ENCODE measurements at regions not wholly inside any gene's neighbourhood (a gene's known extent, or its start where the extent isn't known, plus 50 kb on each side); places are given as distances from the start of the nearest gene placed in this dataset.

DNA sequence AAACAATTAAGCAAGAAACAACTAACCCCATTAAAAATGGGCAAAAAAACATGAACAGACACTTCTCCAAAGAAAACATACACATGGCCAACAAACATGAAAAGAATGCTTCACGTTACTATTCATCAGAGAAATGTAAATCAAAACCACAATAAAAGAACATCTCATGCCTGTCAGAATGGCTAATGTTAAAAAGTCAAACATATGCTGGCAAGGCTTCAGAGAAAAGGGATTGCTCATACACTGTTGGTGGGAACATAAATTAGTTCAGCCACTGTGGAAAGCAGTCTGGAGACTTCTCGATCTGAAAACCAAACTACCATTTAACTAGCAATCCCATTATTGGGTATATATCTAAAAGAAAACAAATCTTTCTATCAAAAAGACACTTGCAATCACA, 217.5 kb downstream of the TINAG start:
- Histone ChIP-seq H3K36me3 (ENCODE audit: insufficient read depth, low read length) (no peaks in the 10 kb centered on the region), H3F3A (ENCODE audit: insufficient read depth, low read length) (no peaks in the 10 kb centered on the region), H3K27me3 (ENCODE audit: insufficient read depth, low read length) (no peaks in the 10 kb centered on the region), H4K20me1 (ENCODE audit: insufficient read depth, low read length) (no peaks in the 10 kb centered on the region), H3K79me2 (ENCODE audit: insufficient read depth, low read length) (no peaks in the 10 kb centered on the region), H2AFZ (ENCODE audit: low read length) (no peak overlapping the region), H3K4me3 (ENCODE audit: low read depth, low read length, poor library complexity, severe bottlenecking) (no peak overlapping the region), H3K9me3 (ENCODE audit: low read length) (no peaks in the 10 kb centered on the region), H3K9ac (ENCODE audit: low read length) (no peak overlapping the region), H3K4me2 (ENCODE audit: low read length) (no peak overlapping the region), H3K27ac (ENCODE audit: low read depth, low read length, poor library complexity, severe bottlenecking) (no peak overlapping the region), H3K9me2 (ENCODE audit: low read depth, low read length) (no peaks in the 10 kb centered on the region), H3K4me1 (ENCODE audit: insufficient read depth, low read length, severe bottlenecking) (no peaks in the 10 kb centered on the region)
- TF ChIP-seq, protein P1, sequence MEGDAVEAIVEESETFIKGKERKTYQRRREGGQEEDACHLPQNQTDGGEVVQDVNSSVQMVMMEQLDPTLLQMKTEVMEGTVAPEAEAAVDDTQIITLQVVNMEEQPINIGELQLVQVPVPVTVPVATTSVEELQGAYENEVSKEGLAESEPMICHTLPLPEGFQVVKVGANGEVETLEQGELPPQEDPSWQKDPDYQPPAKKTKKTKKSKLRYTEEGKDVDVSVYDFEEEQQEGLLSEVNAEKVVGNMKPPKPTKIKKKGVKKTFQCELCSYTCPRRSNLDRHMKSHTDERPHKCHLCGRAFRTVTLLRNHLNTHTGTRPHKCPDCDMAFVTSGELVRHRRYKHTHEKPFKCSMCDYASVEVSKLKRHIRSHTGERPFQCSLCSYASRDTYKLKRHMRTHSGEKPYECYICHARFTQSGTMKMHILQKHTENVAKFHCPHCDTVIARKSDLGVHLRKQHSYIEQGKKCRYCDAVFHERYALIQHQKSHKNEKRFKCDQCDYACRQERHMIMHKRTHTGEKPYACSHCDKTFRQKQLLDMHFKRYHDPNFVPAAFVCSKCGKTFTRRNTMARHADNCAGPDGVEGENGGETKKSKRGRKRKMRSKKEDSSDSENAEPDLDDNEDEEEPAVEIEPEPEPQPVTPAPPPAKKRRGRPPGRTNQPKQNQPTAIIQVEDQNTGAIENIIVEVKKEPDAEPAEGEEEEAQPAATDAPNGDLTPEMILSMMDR (IDR thresholded peaks at IDR 0.05; ENCODE audit: low read length) = no peak
- TF ChIP-seq EZH2 (IDR thresholded peaks at IDR 0.05; ENCODE audit: borderline replicate concordance, low read length) = no peak

DNA sequence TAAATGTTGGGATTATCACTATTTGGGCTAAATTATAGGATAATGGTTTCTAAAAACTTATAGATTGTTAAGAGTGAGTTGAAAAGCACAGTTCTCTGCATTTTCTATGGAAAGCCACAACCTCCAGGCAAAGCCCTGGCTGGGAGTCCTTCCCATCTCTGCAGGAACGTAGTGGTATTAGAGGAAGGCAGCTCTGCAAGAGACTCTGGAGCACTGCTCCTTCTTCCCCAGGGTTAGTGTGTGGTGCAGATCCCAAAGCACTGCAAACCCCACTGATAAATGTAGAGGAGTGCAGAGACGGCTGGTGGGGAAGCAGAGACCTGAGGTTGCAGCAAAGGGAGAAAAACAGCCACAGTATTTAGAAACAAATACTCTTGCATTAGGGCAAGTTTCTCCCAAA, 225.3 kb downstream of the TINAG start:
- H3K9ac ChIP-seq (ENCODE audit: low read length) = no peak overlapping the region
- no peaks in the 10 kb centered on the region for H3K79me2 ChIP-seq (ENCODE audit: insufficient read depth, low read length)
- no peaks in the 10 kb centered on the region for H3K4me1 ChIP-seq (ENCODE audit: insufficient read depth, low read length, severe bottlenecking)
- H3K27ac ChIP-seq (ENCODE audit: low read depth, low read length, poor library complexity, severe bottlenecking) = no peak overlapping the region
- no peak overlapping the region for H2AFZ ChIP-seq (ENCODE audit: low read length)
- H3K36me3 ChIP-seq (ENCODE audit: insufficient read depth, low read length) = no peaks in the 10 kb centered on the region
- TF ChIP-seq EZH2 (IDR thresholded peaks at IDR 0.05; ENCODE audit: borderline replicate concordance, low read length) = no peak
- TF ChIP-seq, protein P1 (IDR thresholded peaks at IDR 0.05; ENCODE audit: low read length) = no peak
- H3K9me3 ChIP-seq (ENCODE audit: low read length) = no peaks in the 10 kb centered on the region
- no peaks in the 10 kb centered on the region for H4K20me1 ChIP-seq (ENCODE audit: insufficient read depth, low read length)
- no peak overlapping the region for H3K4me2 ChIP-seq (ENCODE audit: low read length)
- H3F3A ChIP-seq (ENCODE audit: insufficient read depth, low read length) = no peaks in the 10 kb centered on the region
- no peak overlapping the region for H3K4me3 ChIP-seq (ENCODE audit: low read depth, low read length, poor library complexity, severe bottlenecking)
- no peaks in the 10 kb centered on the region for H3K9me2 ChIP-seq (ENCODE audit: low read depth, low read length)
- H3K27me3 ChIP-seq (ENCODE audit: insufficient read depth, low read length) = no peaks in the 10 kb centered on the region

DNA sequence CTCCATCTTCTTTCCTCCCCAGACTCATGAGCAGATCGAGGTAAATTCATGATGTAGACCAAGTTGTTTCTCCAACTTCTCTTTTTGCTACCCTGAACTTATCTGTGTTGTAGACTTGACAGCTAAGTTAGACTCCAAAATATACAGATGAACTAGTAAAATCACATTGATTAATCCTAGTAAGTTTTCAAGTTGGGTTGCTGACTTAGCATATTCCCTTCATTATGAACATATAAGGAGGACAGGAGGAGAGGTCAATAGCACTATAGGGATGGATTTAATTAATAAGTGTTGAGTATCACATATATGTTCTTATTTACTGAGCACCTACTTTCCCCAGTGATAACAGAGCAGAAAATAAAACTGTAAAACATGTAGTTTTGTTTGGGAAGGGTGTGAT, 227.3 kb downstream of the TINAG start:
- no peaks in the 10 kb centered on the region for H3K4me1 ChIP-seq (ENCODE audit: insufficient read depth, low read length, severe bottlenecking)
- no peaks in the 10 kb centered on the region for H3K27me3 ChIP-seq (ENCODE audit: insufficient read depth, low read length)
- no peak overlapping the region for H3K4me3 ChIP-seq (ENCODE audit: low read depth, low read length, poor library complexity, severe bottlenecking)
- no peak overlapping the region for H2AFZ ChIP-seq (ENCODE audit: low read length)
- TF ChIP-seq, protein P1 (IDR thresholded peaks at IDR 0.05; ENCODE audit: low read length) = no peak
- TF ChIP-seq EZH2 (IDR thresholded peaks at IDR 0.05; ENCODE audit: borderline replicate concordance, low read length) = no peak
- H3K79me2 ChIP-seq (ENCODE audit: insufficient read depth, low read length) = no peaks in the 10 kb centered on the region
- no peaks in the 10 kb centered on the region for H3K9me2 ChIP-seq (ENCODE audit: low read depth, low read length)
- no peak overlapping the region for H3K27ac ChIP-seq (ENCODE audit: low read depth, low read length, poor library complexity, severe bottlenecking)
- H3K9me3 ChIP-seq (ENCODE audit: low read length) = no peaks in the 10 kb centered on the region
- H3K36me3 ChIP-seq (ENCODE audit: insufficient read depth, low read length) = no peaks in the 10 kb centered on the region
- no peak overlapping the region for H3K4me2 ChIP-seq (ENCODE audit: low read length)
- no peaks in the 10 kb centered on the region for H4K20me1 ChIP-seq (ENCODE audit: insufficient read depth, low read length)
- no peaks in the 10 kb centered on the region for H3F3A ChIP-seq (ENCODE audit: insufficient read depth, low read length)
- no peak overlapping the region for H3K9ac ChIP-seq (ENCODE audit: low read length)

Data from OCI-LY1 (cell line).